Smooth muscle cell (in vitro differentiated cells): ENCODE measurements at regions not wholly inside any gene's neighbourhood (a gene's known extent, or its start where the extent isn't known, plus 50 kb on each side); places are given as distances from the start of the nearest gene placed in this dataset.

Source experiments
- DNase-seq: peaks from one replicate; lab custom pipeline; 2025; ENCODE audit not compliant: unreplicated experiment; lab: John Stamatoyannopoulos, UW
- H2AFZ ChIP-seq: fragments of 200-600 bp; sonication (generic); 2 replicates; pipeline ENCODE4 v1.6.0; 2016; ENCODE audit warnings: antibody characterized with exemption, low read depth, mild to moderate bottlenecking
- H3F3A ChIP-seq: fragments of 200-600 bp; sonication (generic); 2 replicates; pipeline ENCODE4 v1.6.0; 2017; ENCODE audit warnings: antibody characterized with exemption, low read depth
- H3K27ac ChIP-seq: fragments of 200-600 bp; sonication (generic); 2 replicates; pipeline ENCODE4 v1.5.1; 2016; ENCODE audit warnings: low read depth, mild to moderate bottlenecking
- H3K27me3 ChIP-seq: fragments of 200-600 bp; sonication (generic); 2 replicates; pipeline ENCODE4 v1.6.1; 2016; ENCODE audit warnings: low read depth, mild to moderate bottlenecking
- H3K36me3 ChIP-seq: fragments of 200-600 bp; sonication (generic); 2 replicates; pipeline ENCODE4 v1.5.1; 2016; ENCODE audit warnings: low read depth
- H3K4me1 ChIP-seq: fragments of 200-600 bp; sonication (generic); 2 replicates; pipeline ENCODE4 v1.5.1; 2016; ENCODE audit warnings: low read depth
- H3K4me2 ChIP-seq: fragments of 200-600 bp; sonication (generic); 2 replicates; pipeline ENCODE4 v1.6.0; 2016; ENCODE audit warnings: mild to moderate bottlenecking
- H3K4me3 ChIP-seq: fragments of 200-600 bp; sonication (generic); 2 replicates; pipeline ENCODE4 v1.5.1; 2016; ENCODE audit warnings: mild to moderate bottlenecking
- H3K79me2 ChIP-seq: fragments of 200-600 bp; sonication (generic); 2 replicates; pipeline ENCODE4 v1.6.0; 2016; ENCODE audit warnings: low read depth, mild to moderate bottlenecking
- H3K9ac ChIP-seq: fragments of 200-600 bp; sonication (generic); 2 replicates; pipeline ENCODE4 v1.6.0; 2016; ENCODE audit warnings: low read depth
- H3K9me3 ChIP-seq: fragments of 200-600 bp; sonication (generic); replicated peaks from 2 replicates; pipeline ENCODE4 v1.5.1; 2016; ENCODE audit warnings: low read depth
- H4K20me1 ChIP-seq: fragments of 200-600 bp; sonication (generic); 2 replicates; pipeline ENCODE4 v1.6.0; 2016; ENCODE audit warnings: low read depth
- WGBS: methylation state at CpG from one replicate; pipeline ENCODE4 v1.1.7; 2016; ENCODE audit warnings: low lambda C conversion rate; 5-methylcytosine and 5-hydroxymethylcytosine counted together
- TF ChIP-seq, protein P1 (sequence below): fragments of 200-600 bp; sonication (generic); IDR thresholded peaks from 2 replicates; pipeline ENCODE4 v1.5.1; 2017; ENCODE audit warnings: borderline replicate concordance, mild to moderate bottlenecking, antibody characterized with exemption; ENCODE audit not compliant: insufficient read depth, poor library complexity, severe bottlenecking

DNA sequence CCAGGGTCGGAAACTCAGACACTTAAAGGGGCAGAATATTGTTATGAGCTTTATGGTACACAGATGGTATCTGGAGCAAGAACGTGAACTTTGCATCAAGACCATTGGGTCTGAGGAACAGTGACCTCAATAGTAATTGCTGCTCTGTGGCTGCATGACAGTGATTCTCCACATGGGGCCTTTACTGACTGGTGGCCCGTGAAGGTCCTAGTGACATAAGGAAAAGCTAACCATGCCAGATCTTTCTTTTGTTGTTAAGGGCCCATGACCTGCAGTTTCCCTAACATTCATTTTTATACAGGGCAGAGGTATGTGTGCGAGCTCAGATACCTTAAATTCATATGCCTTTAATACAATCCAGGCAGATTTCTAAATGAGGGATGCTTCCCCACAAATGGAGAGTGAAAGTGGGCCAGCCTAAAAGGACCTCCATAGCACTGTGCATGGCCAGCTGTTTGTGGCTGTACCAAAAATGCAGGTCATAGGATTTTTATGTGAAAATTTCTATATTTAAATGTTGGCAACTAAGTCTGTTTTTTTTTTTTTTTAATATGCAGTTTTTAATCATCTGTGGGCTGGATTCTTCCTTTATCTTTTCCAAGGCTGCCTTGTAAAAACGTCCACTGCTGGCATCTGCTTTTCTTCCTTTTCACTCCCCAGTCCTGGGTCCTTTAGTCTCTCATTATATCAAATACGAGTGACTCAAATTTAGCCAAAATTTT, 188.0 kb upstream of the IL12A start:
- H3K27ac ChIP-seq, result peak overlapping the region; percentile 99
- peaks cover 22% of the 10 kb centered on the region for H3K4me1 ChIP-seq
- no peak for DNase-seq
- peaks cover 28% of the 10 kb centered on the region for H4K20me1 ChIP-seq
- peak overlapping the region; percentile 22 for H3K9ac ChIP-seq
- TF ChIP-seq, protein P1, sequence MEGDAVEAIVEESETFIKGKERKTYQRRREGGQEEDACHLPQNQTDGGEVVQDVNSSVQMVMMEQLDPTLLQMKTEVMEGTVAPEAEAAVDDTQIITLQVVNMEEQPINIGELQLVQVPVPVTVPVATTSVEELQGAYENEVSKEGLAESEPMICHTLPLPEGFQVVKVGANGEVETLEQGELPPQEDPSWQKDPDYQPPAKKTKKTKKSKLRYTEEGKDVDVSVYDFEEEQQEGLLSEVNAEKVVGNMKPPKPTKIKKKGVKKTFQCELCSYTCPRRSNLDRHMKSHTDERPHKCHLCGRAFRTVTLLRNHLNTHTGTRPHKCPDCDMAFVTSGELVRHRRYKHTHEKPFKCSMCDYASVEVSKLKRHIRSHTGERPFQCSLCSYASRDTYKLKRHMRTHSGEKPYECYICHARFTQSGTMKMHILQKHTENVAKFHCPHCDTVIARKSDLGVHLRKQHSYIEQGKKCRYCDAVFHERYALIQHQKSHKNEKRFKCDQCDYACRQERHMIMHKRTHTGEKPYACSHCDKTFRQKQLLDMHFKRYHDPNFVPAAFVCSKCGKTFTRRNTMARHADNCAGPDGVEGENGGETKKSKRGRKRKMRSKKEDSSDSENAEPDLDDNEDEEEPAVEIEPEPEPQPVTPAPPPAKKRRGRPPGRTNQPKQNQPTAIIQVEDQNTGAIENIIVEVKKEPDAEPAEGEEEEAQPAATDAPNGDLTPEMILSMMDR, result no peak
- H3K4me3 ChIP-seq, result no peak overlapping the region
- H3F3A ChIP-seq, result peaks cover 12% of the 10 kb centered on the region
- peak overlapping the region; percentile 22 for H3K4me2 ChIP-seq
- H3K79me2 ChIP-seq, result peaks cover 66% of the 10 kb centered on the region
- 36% methylated on average over 6 of the region's 6 CpGs for WGBS
- no peaks in the 10 kb centered on the region for H3K36me3 ChIP-seq
- no peak overlapping the region for H2AFZ ChIP-seq
- H3K9me3 ChIP-seq, result no peaks in the 10 kb centered on the region
- no peaks in the 10 kb centered on the region for H3K27me3 ChIP-seq

DNA sequence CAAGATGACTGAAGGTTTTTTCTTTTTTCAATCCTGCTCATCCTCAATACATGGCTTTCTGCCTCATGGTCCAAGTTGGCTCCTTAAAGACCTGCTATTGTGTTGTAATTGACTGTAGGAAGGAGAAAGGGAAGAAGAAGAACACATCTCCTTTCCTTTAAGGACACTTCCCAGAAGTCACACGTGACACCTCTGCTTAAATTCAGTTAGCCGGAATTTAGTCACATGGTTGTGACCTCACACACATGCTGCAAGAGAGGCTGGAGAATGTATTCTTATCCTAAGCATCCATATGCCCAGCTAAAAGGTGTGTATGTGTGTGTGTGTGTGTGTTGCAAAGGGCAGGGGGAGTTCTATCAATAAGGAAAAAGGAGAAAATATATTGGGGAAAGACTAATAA, 185.8 kb upstream of the IL12A start:
- Histone ChIP-seq H3K4me1 (peaks cover 18% of the 10 kb centered on the region), H3K4me2 (no peak overlapping the region), H3K79me2 (peaks cover 81% of the 10 kb centered on the region)

DNA sequence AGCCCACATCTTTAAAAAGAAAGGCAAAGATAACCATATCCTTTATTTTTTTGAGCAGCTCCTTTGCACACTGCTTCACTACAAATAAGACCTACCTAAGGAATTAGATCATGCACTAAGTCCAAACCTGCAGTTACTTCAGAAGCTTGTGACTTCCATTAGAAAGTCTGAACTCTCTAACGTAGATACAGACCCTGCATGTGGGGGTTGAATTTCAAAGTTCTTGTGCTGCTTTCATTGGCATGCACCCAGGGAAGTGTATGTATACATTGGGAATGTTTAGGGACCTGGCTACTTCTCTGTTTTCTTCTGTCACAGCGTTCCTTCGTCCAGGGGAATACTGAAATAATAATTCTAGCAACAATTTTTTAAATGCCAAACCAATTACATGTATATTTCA, 185.2 kb upstream of the IL12A start:
- Histone ChIP-seq H3K4me3 (no peak overlapping the region), H3F3A (peaks cover 5% of the 10 kb centered on the region), H3K36me3 (no peaks in the 10 kb centered on the region), H3K9me3 (no peaks in the 10 kb centered on the region), H3K4me2 (no peak overlapping the region), H3K9ac (no peak overlapping the region), H2AFZ (no peak overlapping the region), H3K79me2 (peaks cover 81% of the 10 kb centered on the region), H3K27ac (no peak overlapping the region), H3K4me1 (peaks cover 17% of the 10 kb centered on the region), H4K20me1 (peaks cover 56% of the 10 kb centered on the region), H3K27me3 (no peaks in the 10 kb centered on the region)
- 76% methylated on average over 3 of the region's 3 CpGs for whole genome bisulfite sequencing
- TF ChIP-seq, protein P1, result no peak
- DNase-seq, result no peak

More for the DNA sequence above, 185.8 kb upstream of the IL12A start:
- Histone ChIP-seq H3K9me3 (no peaks in the 10 kb centered on the region), H3F3A (peaks cover 9% of the 10 kb centered on the region), H3K27me3 (no peaks in the 10 kb centered on the region), H3K4me3 (no peak overlapping the region), H3K36me3 (no peaks in the 10 kb centered on the region), H3K9ac (no peak overlapping the region), H2AFZ (no peak overlapping the region), H3K27ac (no peak overlapping the region), H4K20me1 (peaks cover 50% of the 10 kb centered on the region)
- DNase-seq, result no peak
- 82% methylated on average over 2 of the region's 2 CpGs for WGBS
- TF ChIP-seq, protein P1, result no peak
